Left ventricle myocardium inferior (tissue), 1 donor: ENCODE measurements at regions not wholly inside any gene's neighbourhood (a gene's known extent, or its start where the extent isn't known, plus 50 kb on each side); places are given as distances from the start of the nearest gene placed in this dataset.

Source experiments
- DNase-seq: peaks from one replicate; pipeline ENCODE4 v3.0.0-alpha.2; 2020
- H3K27ac ChIP-seq: fragments of 200-600 bp; replicated peaks from 2 replicates; pipeline ENCODE4 v1.8.0; 2021
- H3K27me3 ChIP-seq: fragments of 200-600 bp; 2 replicates; pipeline ENCODE4 v1.8.0; 2021; ENCODE audit warnings: low read depth
- H3K36me3 ChIP-seq: fragments of 200-600 bp; 2 replicates; pipeline ENCODE4 v1.8.0; 2021
- H3K4me1 ChIP-seq: fragments of 200-600 bp; 2 replicates; pipeline ENCODE4 v1.8.0; 2021
- H3K4me3 ChIP-seq: fragments of 200-600 bp; 2 replicates; pipeline ENCODE4 v1.8.0; 2021; ENCODE audit warnings: mild to moderate bottlenecking, moderate library complexity
- H3K9me3 ChIP-seq: fragments of 200-600 bp; replicated peaks from 2 replicates; pipeline ENCODE4 v1.8.0; 2021
- intact Hi-C: fragments of 100-400 bp; cut with micrococcal nuclease; formaldehyde crosslinking; loops from one replicate; pipeline ENCODE4 v1.11.0; 2022
- TF ChIP-seq, protein P1 (sequence below): fragments of 200-600 bp; IDR thresholded peaks from 2 replicates; pipeline ENCODE4 v1.8.0; 2021; ENCODE audit warnings: antibody characterized with exemption, mild to moderate bottlenecking, borderline replicate concordance
- donor health status: DM: no; HTN: yes; CAD: no; lungs with severe emphysema.

DNA sequence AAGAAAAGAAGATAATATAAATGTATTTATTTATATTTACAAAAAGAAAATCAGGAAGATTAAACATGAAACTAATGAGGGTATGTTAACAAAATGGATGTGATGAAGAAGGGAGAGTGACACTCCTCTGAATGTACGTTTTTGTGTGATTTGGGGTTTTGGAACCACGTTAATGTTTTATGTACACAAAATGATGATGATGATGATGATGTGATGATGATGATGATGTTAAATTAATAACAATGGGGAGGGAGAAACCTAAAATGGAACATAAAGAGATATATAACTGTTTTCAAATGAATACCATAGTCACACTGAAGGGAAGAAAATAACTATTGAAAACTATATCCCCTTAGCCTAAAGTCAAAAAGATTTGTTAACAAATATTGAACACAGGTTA lies 143.1 kb downstream of the RCN1 start:
- no peaks in the 10 kb centered on the region for H3K9me3 ChIP-seq
- no peak overlapping the region for H3K4me3 ChIP-seq
- no peak for DNase-seq
- H3K27me3 ChIP-seq = peaks cover 60% of the 10 kb centered on the region
- H3K36me3 ChIP-seq = no peaks in the 10 kb centered on the region
- intact Hi-C loops = no loop called here
- no peak overlapping the region for H3K27ac ChIP-seq
- H3K4me1 ChIP-seq = no peaks in the 10 kb centered on the region
- TF ChIP-seq, protein P1, sequence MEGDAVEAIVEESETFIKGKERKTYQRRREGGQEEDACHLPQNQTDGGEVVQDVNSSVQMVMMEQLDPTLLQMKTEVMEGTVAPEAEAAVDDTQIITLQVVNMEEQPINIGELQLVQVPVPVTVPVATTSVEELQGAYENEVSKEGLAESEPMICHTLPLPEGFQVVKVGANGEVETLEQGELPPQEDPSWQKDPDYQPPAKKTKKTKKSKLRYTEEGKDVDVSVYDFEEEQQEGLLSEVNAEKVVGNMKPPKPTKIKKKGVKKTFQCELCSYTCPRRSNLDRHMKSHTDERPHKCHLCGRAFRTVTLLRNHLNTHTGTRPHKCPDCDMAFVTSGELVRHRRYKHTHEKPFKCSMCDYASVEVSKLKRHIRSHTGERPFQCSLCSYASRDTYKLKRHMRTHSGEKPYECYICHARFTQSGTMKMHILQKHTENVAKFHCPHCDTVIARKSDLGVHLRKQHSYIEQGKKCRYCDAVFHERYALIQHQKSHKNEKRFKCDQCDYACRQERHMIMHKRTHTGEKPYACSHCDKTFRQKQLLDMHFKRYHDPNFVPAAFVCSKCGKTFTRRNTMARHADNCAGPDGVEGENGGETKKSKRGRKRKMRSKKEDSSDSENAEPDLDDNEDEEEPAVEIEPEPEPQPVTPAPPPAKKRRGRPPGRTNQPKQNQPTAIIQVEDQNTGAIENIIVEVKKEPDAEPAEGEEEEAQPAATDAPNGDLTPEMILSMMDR = no peak

DNA sequence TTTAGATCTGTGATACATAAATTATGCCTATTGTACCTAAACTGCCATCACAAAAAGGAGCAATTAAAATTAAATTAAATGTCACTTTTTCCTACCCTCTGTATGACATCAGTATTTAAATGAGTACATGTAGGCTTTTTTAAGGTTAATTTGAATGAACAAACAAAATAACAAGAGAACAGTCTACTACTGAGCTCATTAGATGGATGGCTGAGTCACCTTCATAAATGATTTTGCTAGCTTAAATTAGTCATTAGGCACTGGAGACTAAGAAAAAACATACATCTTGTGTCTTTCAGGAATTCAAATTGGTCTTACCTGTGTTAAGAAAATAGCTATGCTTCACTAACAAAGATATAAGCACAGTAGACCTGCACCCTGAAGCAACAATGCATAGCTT lies 153.6 kb downstream of the RCN1 start:
- Histone ChIP-seq H3K9me3 (no peaks in the 10 kb centered on the region), H3K36me3 (no peaks in the 10 kb centered on the region), H3K27me3 (peaks cover under 1% of the 10 kb centered on the region), H3K4me3 (no peak overlapping the region), H3K4me1 (no peaks in the 10 kb centered on the region), H3K27ac (no peak overlapping the region)
- no peak for DNase-seq
- TF ChIP-seq, protein P1 = no peak
- intact Hi-C loops = no loop called here

DNA sequence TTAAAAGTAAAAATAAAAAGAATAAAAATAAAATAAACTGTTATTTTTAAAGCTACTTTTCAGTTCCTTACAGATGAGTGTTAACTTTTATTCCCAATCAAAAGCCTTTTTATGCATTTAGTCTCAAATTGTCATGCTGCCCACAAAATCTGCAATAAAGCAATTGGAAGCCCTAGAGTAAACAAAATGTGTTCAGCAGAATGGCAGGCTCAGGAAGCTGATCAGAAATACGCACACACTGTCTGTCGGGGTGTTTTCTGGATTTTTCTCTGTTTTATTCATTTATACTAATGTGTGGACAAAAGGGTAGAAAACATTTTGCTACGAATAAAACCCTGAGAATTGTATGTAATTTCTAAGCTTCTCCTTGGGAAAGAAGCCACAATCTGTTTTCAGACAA lies 162.8 kb downstream of the RCN1 start:
- Histone ChIP-seq H3K27ac (no peak overlapping the region), H3K4me1 (no peaks in the 10 kb centered on the region), H3K27me3 (peaks cover 35% of the 10 kb centered on the region), H3K9me3 (no peaks in the 10 kb centered on the region), H3K36me3 (no peaks in the 10 kb centered on the region), H3K4me3 (no peak overlapping the region)
- TF ChIP-seq, protein P1 = no peak
- intact Hi-C loops = no loop called here
- no peak for DNase-seq

DNA sequence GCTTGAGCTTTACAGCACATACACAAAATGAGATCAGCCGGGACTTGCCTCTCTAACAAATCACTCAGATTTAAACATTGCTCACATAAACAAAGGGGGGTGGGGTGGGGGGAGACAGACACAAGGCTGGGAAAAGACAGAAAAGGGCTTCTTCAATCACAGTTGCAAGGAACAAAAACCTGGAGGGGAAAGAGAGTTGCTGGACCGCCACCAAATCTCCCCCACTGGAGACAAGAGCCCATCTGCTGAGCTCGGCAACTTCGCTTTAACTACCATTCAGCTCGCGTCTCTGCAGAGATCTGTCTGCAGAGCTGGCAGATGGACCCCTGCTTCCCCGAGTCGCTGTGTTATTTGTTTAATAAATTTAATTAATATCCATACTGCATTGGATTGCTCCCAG lies 165.0 kb downstream of the RCN1 start:
- Histone ChIP-seq H3K9me3 (no peaks in the 10 kb centered on the region), H3K4me3 (no peak overlapping the region), H3K36me3 (no peaks in the 10 kb centered on the region), H3K4me1 (no peaks in the 10 kb centered on the region), H3K27ac (no peak overlapping the region), H3K27me3 (peaks cover 27% of the 10 kb centered on the region)
- no peak for DNase-seq
- intact Hi-C loops = no loop called here
- TF ChIP-seq, protein P1 = no peak

DNA sequence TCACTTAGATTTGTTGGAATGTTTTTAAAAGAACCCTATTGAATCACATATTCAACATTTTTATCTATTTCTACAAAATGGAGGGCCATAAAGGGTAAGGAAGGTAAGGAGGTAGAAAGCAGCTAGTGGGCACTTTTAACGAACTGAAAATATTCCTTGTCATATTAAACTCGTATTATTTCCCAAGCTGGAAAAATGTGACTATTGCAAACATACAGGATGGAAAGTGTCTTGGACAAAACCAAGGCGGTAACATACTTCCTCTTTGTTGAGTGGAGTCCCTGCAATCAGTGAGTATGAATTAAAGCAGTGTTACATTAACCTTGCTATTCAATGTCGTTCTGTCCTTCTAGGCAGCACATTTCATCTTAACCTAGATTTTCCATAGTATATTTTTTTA lies 165.6 kb downstream of the RCN1 start:
- Histone ChIP-seq H3K9me3 (no peaks in the 10 kb centered on the region), H3K27me3 (peaks cover 27% of the 10 kb centered on the region), H3K4me1 (no peaks in the 10 kb centered on the region), H3K36me3 (no peaks in the 10 kb centered on the region), H3K27ac (no peak overlapping the region), H3K4me3 (no peak overlapping the region)
- intact Hi-C loops = no loop called here
- DNase-seq = no peak
- TF ChIP-seq, protein P1 = no peak

DNA sequence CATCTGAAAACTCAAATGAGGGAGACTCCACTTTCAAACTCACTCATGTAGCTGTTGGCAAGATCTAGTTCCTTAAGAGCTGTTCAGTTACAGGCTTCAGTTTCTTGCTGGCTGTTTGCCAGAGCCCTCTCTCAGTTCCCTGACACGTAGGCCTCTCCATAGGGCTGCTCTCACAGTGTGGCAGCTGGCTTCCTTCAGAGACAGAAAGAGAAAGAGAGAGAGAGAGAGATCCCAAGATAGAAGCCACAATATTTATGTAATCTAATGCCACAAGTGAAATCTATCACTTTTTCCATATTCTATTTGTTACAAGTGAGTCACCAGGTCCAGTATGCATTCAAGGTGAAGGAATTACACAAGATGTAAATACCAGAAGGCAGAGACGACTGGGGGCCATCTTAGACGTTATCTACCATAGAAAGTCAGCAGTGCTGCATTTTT lies 168.8 kb downstream of the RCN1 start:
- intact Hi-C loops = no loop called here
- no peak for DNase-seq
- no peak overlapping the region for H3K4me3 ChIP-seq
- peaks cover 7% of the 10 kb centered on the region for H3K27me3 ChIP-seq
- H3K36me3 ChIP-seq = no peaks in the 10 kb centered on the region
- TF ChIP-seq, protein P1 = no peak
- H3K9me3 ChIP-seq = no peaks in the 10 kb centered on the region
- no peak overlapping the region for H3K27ac ChIP-seq
- no peaks in the 10 kb centered on the region for H3K4me1 ChIP-seq
